ENCODE measurements at regions not wholly inside any gene's neighbourhood (a gene's known extent, or its start where the extent isn't known, plus 50 kb on each side); places are given as distances from the start of the nearest gene placed in this dataset.

GRCh38 chr2:133721118-133721517 lies 152.9 kb upstream of the NCKAP5 start:
- no peak for DNase-seq

DNA sequence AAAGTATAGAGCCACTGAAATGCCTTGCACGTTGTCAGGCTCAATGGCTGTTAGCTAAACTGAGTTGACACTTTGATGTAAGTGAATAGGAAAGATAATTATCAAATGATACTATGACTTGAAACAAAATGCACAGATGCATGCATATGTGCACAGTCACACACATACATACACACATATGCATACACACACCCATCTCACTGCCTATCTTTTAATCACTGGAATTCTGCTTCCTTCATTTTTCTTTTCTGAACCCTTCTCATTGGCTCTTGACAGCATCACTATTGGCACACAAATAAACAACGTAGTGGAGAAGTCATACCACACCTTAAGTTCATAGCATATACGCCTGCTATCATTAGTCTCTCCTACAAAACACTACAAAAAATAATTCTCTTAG lies 154.9 kb upstream of the NCKAP5 start:
- DNase-seq, result no peak

DNA sequence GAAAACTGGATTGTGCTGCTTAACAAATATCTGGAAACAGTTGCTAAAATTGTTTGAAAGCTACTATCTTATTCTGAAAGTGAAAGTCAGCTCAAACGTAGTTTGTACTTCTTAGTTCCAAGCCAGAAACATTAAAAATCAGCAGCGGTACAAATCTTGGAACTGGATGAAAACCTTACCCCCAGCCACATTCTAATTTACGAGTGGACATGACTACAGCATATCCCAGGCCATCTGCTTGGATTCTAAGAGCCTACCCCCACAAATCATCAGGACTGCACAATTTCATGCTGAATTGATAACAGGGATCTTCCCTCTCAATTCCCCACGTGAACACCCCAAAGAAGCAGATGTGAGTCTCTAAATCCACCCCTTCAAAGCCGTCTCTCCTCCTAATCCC lies 158.7 kb upstream of the NCKAP5 start:
- DNase-seq, result no peak

DNA sequence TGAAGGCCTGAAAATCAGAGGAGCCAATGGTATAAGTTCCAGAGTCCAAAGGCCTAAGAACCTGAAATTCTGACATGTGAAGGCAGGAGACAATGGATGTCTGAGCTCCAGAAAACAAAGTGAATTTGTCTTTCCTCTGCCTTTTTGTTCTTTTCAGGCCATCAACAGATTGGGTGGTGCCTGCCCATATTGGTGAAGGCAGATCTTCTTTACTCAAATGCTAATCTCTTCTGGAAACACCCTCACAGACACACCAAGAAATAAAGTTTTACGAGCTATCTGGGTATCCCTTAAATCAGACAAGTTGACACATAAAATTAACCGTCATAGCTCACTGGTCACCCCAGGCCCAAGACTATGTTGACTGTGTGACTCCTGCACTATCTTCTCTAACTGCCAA lies 163.8 kb upstream of the NCKAP5 start:
- DNase-seq, result no peak

GRCh38 chr2:133732982-133733900 lies 165.0 kb upstream of the NCKAP5 start:
- peak; percentile 66 for DNase-seq

- peak; percentile 71 for DNase-seq
Measured at GRCh38 chr2:133733901-133734255, 165.6 kb upstream of the NCKAP5 start.

DNA sequence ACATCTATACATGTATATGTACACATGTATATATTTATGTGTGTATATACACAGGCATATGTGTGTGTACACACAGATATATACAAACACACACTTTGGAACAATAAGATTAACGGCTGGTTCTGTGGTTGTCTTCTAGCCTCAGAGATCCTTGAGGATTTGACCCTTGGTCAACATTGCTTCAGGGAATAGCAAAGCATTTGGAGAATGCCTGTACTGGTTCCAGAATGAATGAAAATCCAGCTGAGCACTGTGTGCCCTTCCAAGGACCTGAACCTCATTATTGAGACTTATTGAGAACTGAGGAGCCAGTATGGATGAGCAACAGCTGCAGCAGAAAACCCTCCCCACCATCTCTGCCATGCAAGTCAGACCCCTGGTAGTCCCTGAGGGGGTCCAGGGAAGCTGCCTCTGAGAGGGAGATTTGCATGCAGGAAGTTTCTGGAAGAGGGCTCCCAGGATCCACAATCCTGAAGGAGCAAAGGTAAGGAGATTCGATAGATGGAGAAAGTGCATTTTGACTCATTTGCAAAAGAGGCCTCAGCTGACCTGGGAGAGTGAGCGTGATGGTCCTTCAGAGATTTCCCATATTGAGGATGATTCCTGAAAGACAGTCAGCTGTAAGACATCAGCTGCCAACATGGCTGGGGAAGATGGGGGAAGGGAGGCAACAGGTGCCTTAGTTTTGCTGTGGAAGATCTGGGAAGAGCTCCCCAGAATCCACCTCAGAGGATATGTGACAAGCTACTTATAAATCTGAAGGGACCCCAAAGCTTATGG lies 166.6 kb upstream of the NCKAP5 start:
- DNase-seq, result no peak

DNA sequence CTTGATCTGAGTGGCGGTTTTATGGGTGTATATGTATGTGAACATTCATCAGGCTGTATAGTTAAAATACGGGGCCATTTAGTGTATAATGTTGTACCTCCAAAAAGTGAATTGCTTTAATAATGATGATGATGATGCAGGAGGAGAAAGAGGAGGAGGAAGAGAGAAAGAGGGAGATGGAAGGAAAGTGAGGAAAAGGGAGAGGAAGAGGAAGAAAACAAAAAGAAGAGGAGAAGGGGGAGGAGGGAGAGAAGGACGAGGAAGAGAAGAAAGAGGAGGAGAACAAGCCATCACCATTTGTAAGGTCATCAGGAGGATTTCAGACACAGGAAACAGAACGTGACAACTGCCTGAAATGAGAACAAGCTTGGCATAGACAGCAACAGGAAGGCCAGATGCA lies 168.4 kb upstream of the NCKAP5 start:
- DNase-seq, result no peak

DNA sequence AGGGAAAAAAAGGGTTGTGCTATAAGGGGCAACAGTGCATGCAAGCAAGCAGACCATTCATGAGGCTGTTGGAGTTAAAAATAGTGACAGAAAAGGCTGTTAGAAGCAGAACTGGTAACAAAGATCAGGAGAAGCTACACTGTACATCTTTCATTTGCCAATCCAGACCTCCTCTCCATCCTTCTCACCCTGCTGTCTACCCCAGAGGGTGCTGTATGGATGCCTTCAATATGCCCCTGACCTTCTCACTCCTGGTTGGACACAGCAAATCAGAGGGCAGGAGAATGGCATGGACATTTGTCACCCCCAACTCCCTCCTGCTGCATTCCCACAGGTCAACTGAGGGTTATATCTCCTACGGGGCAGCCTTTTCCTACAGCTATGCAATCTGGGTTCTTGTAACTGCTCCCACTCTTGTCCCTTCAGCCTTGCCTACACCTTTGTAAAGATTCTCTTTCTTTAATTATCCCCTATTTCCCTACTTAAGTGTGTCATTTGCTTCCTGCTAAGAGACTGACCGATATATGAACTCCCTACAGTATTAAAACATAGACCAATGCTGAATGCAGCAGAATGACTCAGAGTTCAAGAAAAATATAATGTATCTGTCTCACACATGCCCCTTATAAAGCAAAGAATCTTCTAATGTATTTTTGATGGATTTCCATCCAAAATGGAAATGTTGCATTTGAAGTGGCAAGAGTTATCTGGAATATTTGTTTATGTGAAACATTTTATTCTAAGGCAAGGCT lies 169.2 kb upstream of the NCKAP5 start:
- no peak for DNase-seq

DNA sequence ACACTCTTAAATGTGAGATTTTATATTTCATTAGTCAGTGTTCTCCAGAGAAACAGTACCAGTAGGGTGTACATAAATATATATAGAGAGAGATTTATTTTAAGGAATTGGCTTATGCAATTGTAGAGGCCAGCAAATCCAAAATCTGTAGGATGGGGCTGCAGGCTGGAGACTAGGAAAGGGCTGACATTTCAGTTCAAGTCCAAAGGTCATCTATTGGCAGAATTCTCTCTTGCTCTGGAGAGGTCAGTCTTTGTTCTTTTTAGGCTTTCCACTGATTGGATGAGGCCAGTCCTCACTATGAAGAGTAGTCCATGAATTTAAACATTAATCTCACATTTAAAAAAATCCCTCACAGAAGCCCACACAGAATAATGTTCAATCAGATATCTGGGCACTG lies 170.8 kb upstream of the NCKAP5 start:
- no peak for DNase-seq

DNA sequence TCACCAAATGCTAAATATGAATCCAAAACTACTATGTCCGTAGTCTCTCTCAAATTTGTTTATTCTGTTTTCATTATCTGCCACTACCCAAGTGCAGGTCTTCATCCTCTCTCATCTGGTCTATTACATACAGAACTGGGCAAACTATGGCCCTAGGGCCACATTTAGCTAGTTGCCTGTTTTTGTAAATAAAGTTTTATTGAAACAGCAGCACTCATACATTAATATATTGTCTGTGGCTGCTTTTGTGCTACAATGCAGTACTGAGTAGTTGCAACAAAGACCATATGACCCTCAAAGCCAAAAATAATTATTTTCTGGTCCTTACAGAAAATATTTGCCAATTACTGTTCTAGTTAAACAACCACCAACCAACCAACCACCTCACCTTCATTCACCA lies 172.2 kb upstream of the NCKAP5 start:
- DNase-seq, result no peak

DNA sequence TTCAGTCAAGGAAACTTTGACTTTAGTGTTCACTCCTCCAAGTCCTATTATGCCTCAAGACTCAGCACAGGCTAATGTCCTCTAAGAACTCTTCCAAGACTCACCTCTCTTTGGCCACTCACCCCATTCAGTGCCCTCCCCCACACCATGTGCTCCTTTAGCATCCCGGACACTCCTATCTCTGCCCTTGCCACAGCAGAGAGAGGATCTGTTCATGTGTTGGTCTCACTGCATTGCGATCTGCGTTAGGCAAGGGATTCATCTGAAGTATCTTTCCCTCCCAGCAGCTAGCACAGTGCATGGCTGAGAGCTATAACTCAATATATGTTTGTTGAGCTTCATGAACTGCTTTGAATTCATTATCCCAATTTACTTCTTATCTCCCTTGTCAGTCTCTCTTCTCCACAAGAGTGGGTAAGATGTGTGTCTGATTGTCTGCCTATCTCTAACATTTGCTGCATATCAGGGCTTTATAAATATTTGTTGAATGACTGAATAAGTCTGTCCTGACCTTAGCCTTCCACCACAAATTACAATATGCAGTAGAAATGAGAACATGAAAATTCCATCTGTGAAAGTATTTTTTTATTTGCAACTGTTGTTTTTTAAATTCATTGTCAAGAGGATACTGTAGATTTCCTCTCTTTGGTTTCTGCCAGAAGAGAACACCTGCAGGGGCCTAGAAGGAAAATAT lies 179.9 kb upstream of the NCKAP5 start:
- no peak for DNase-seq

- no peak for DNase-seq
Measured at GRCh38 chr2:133753665-133754064, 185.4 kb upstream of the NCKAP5 start.

- DNase-seq, result no peak
Measured at GRCh38 chr2:133755480-133756300, 187.4 kb upstream of the NCKAP5 start.

DNA sequence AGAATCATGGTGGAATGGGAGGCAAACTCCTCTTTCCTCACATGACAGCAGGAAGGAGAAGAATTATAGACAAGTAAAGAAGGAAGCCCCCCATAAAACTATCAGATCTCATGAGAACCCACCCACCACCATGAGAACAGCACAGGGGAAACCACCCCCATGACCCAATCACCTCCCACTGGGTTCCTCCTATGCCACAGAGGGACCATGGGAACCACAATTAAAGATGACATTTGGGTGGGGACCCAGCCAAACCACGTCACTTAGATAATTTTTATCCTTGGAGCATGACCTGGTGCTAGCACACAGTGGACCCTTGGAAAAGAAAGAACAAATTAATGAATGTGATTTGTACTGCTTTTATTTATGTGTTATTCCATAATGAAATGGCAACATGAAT lies 188.6 kb upstream of the NCKAP5 start:
- no peak for DNase-seq

GRCh38 chr2:133760376-133760775 lies 192.1 kb upstream of the NCKAP5 start:
- DNase-seq, result no peak

DNA sequence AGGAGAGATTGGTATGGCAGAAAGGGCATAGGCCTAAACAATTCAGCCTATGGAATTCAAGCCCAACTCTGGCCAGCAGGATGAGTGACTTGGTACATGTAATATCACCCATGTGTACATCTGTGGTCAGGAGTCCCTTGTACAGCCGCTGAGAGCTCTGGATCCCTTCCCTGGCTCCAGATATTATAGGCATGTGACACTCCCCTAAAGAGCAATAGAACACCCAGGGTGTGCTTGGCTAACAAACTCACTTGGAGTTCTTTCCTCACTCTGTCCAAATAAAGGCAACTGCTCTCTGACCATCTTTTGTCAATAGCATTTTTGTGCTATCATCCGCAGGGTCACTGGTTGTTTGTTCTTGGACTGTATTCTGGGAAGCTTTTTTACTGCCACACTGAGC lies 197.4 kb upstream of the NCKAP5 start:
- DNase-seq, result no peak

DNA sequence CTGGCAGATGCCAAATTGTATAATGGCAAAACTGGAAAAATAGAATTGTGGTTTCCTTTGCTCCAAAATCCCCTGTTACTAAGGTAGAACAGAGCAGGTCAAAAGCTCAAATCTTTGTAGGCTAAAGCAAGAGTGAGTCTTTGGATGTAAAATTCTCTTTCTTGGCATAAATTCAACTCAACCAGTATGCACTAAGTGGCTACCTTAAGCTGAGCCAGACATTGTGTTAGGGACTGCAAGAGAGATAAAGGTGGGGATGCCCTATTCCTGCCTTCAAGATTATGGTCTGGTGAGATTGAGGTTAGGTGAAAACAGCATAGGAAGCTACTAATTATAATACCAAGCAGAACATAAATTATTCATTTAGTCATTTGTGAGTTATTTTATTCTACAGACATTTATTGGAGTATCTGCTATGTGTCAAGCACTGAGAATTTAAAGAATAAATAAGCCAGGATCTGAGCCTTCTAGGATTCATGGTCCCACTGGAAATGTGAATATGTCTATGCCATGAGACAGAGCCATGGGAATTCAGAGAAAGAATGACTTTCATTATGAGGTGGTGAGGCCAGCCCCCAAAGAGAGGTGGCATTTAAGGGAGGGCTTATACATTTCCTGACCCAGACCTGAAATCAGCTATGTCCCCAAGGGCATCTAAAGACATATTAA lies 198.0 kb upstream of the NCKAP5 start:
- DNase-seq, result no peak

DNA sequence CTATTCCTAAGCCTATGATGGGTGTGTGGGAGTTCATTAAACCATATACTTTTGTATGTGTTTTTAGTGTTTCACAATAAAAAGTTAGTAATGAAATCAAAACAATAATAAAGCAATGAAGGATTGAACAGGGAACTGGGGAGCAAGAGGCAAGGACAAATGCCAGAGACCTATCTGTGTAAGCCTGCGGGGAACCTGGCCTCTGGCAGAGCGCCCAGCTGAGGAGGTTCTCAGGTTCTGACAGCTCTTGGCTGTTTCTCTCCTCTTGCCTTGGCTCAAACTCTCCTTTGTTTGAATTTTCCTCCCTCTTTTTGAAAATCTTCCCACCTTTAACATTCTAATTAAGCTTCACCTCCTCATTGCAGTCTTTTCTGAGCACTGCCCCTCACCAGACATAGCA lies 200.0 kb upstream of the NCKAP5 start:
- no peak for DNase-seq

DNA sequence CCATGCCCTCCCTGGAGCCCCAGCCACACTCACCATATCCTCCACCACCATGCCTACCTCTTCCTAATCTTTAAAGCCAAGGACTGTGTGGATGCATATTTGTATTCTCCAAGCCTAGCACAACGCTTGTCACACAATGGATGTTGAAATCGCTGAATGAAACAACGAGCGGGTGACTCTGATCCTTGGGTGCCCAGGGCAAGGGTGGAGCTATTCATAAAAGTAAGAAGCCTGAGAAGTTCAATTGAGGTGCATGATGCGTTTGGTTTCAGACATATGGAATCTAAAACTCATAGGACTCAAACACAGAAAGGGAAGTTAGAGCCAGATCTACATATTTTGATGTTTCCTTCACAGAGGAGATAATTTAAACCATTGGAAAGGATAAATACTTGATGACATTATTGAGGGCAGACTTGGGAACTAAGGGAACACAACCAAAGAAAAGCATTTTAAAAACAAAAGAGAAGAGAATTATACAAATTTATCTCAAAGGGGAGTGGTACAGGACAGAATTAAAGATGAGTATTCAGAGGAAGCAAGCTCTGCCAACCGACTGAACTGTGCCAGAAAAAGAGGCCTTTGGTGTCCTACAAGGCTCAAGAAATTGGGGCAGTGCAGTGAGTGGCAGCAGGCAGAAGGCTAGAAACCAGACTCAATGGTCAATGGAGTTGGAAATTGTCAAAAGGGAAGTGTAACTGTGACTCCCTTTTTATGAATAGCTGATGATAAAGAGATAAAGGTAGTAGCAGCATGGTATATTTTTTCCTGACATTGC lies 200.6 kb upstream of the NCKAP5 start:
- no peak for DNase-seq

Measured in islet precursor cell (in vitro differentiated cells).